ENCODE measurements at regions not wholly inside any gene's neighbourhood (a gene's known extent, or its start where the extent isn't known, plus 50 kb on each side); places are given as distances from the start of the nearest gene placed in this dataset.

DNA sequence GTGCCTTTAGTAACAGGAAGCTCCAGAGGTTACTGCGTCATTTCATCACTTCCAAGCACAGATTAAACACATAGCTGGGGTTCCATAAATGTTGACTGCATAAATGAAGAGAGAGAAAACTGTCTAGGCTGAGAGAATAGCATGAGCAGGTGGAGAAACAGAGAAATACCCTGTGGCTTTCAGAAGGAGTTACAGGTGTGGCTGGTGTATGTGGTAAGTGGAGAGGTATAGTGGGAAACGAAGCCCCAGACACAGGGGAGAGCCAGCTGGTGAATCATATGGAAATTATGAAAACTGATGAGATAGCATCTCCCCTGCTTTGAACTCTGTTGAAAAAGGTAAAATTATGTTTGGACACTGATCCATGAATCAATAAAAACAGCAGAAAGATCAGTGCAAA is 807.4 kb upstream of the POU3F3 start:
- TF ChIP-seq, protein P1, sequence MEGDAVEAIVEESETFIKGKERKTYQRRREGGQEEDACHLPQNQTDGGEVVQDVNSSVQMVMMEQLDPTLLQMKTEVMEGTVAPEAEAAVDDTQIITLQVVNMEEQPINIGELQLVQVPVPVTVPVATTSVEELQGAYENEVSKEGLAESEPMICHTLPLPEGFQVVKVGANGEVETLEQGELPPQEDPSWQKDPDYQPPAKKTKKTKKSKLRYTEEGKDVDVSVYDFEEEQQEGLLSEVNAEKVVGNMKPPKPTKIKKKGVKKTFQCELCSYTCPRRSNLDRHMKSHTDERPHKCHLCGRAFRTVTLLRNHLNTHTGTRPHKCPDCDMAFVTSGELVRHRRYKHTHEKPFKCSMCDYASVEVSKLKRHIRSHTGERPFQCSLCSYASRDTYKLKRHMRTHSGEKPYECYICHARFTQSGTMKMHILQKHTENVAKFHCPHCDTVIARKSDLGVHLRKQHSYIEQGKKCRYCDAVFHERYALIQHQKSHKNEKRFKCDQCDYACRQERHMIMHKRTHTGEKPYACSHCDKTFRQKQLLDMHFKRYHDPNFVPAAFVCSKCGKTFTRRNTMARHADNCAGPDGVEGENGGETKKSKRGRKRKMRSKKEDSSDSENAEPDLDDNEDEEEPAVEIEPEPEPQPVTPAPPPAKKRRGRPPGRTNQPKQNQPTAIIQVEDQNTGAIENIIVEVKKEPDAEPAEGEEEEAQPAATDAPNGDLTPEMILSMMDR (IDR thresholded peaks at IDR 0.05; ENCODE audit: insufficient read depth, low read length), result no peak
- TF ChIP-seq POLR2AphosphoS5 (IDR thresholded peaks at IDR 0.05; ENCODE audit: low read depth), result no peak
- TF ChIP-seq GABPA (IDR thresholded peaks at IDR 0.05; ENCODE audit: low read depth), result no peak
- TF ChIP-seq, protein P2, sequence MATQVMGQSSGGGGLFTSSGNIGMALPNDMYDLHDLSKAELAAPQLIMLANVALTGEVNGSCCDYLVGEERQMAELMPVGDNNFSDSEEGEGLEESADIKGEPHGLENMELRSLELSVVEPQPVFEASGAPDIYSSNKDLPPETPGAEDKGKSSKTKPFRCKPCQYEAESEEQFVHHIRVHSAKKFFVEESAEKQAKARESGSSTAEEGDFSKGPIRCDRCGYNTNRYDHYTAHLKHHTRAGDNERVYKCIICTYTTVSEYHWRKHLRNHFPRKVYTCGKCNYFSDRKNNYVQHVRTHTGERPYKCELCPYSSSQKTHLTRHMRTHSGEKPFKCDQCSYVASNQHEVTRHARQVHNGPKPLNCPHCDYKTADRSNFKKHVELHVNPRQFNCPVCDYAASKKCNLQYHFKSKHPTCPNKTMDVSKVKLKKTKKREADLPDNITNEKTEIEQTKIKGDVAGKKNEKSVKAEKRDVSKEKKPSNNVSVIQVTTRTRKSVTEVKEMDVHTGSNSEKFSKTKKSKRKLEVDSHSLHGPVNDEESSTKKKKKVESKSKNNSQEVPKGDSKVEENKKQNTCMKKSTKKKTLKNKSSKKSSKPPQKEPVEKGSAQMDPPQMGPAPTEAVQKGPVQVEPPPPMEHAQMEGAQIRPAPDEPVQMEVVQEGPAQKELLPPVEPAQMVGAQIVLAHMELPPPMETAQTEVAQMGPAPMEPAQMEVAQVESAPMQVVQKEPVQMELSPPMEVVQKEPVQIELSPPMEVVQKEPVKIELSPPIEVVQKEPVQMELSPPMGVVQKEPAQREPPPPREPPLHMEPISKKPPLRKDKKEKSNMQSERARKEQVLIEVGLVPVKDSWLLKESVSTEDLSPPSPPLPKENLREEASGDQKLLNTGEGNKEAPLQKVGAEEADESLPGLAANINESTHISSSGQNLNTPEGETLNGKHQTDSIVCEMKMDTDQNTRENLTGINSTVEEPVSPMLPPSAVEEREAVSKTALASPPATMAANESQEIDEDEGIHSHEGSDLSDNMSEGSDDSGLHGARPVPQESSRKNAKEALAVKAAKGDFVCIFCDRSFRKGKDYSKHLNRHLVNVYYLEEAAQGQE (IDR thresholded peaks at IDR 0.05; ENCODE audit: insufficient replicate concordance, low read depth), result no peak
- no peak for TF ChIP-seq SPI1 (IDR thresholded peaks at IDR 0.05; ENCODE audit: borderline replicate concordance, low read depth)
- no peak overlapping the region for H3K4me3 ChIP-seq (replicated peaks; ENCODE audit: insufficient read depth, low read length)
- H3K27ac ChIP-seq (replicated peaks), result no peak overlapping the region
- DNase-seq (ENCODE audit: low read depth in 1 of 2, low spot score in 1 of 2), result no peak
- H3K27me3 ChIP-seq (ENCODE audit: insufficient read depth, poor library complexity, severe bottlenecking), result no peaks in the 10 kb centered on the region

DNA sequence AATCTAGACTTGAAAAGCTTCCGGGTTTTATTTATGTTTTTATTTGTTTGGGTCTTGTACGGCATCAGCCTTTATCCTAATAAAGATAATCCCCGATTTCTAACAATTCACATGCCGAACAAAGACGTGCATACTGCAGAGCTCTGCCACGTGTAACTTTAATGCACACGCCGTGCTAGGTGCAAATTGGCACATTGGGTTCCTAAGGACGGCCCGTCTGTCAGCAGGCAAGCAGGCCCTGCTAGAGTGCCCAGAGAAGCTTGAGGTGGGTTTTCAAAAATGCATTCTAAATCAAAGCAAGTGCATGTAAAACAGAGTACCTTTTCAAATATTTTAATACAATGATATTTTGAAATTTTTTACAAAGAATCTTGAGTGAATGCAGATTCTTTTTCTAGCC is 806.4 kb upstream of the POU3F3 start:
- Histone ChIP-seq H3K27me3 (ENCODE audit: insufficient read depth, poor library complexity, severe bottlenecking) (no peaks in the 10 kb centered on the region), H3K4me3 (replicated peaks; ENCODE audit: insufficient read depth, low read length) (no peak overlapping the region), H3K27ac (replicated peaks) (no peak overlapping the region)
- TF ChIP-seq GABPA (IDR thresholded peaks at IDR 0.05; ENCODE audit: low read depth) (no peak), POLR2AphosphoS5 (IDR thresholded peaks at IDR 0.05; ENCODE audit: low read depth) (no peak), SPI1 (IDR thresholded peaks at IDR 0.05; ENCODE audit: borderline replicate concordance, low read depth) (no peak)
- TF ChIP-seq, protein P2 (IDR thresholded peaks at IDR 0.05; ENCODE audit: insufficient replicate concordance, low read depth), result no peak
- TF ChIP-seq, protein P1 (IDR thresholded peaks at IDR 0.05; ENCODE audit: insufficient read depth, low read length), result no peak
- no peak for DNase-seq (ENCODE audit: low read depth in 1 of 2, low spot score in 1 of 2)

DNA sequence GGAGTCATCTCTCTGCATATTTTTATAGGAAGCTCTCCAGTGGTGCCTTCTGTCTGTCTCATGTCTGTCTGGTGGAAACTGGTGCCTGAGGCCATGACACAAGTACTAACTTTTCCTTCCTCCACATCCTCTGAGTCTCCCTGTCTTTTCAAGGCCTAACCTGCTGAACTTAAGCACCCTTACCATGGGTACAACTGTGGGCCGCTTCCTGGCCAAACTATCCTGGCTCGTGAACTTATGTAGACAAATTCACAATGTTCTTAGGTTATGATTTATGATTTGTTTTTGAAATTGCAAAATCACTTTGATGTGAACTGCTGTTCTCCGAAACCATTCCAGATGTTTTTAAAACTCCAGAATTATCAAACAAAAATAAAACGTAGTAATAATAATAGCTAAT is 804.5 kb upstream of the POU3F3 start:
- Histone ChIP-seq H3K27me3 (ENCODE audit: insufficient read depth, poor library complexity, severe bottlenecking) (no peaks in the 10 kb centered on the region), H3K27ac (replicated peaks) (no peak overlapping the region), H3K4me3 (replicated peaks; ENCODE audit: insufficient read depth, low read length) (no peak overlapping the region)
- TF ChIP-seq, protein P2 (IDR thresholded peaks at IDR 0.05; ENCODE audit: insufficient replicate concordance, low read depth), result no peak
- no peak for TF ChIP-seq SPI1 (IDR thresholded peaks at IDR 0.05; ENCODE audit: borderline replicate concordance, low read depth)
- TF ChIP-seq GABPA (IDR thresholded peaks at IDR 0.05; ENCODE audit: low read depth), result no peak
- TF ChIP-seq, protein P1 (IDR thresholded peaks at IDR 0.05; ENCODE audit: insufficient read depth, low read length), result no peak
- TF ChIP-seq POLR2AphosphoS5 (IDR thresholded peaks at IDR 0.05; ENCODE audit: low read depth), result no peak
- no peak for DNase-seq (ENCODE audit: low read depth in 1 of 2, low spot score in 1 of 2)

All from HL-60 (cell line).